ENCODE measurements at regions not wholly inside any gene's neighbourhood (a gene's known extent, or its start where the extent isn't known, plus 50 kb on each side); places are given as distances from the start of the nearest gene placed in this dataset.

GRCh38 chr12:114986178-114986714 is 302.3 kb upstream of the TBX3 start:
- DNase-seq: no peak
- in situ Hi-C loops (cut with MboI; ENCODE audit: low pct_ligation_motif_present in 1 of 4, low pct_unique_long_range_greater_than_20kb in 1 of 4, low sequenced_read_pairs in 3 of 4): no loop called here
- no peak for TF ChIP-seq POLR2A (IDR thresholded peaks at IDR 0.05)
- no peak for TF ChIP-seq POLR2AphosphoS5 (IDR thresholded peaks at IDR 0.05)
- no peak for TF ChIP-seq CTCF (IDR thresholded peaks at IDR 0.05)
- TF ChIP-seq EP300 (IDR thresholded peaks at IDR 0.05; ENCODE audit: low read depth): no peak

GRCh38 chr12:114984634-114985061 is 300.7 kb upstream of the TBX3 start:
- Histone ChIP-seq H3K27ac (no peak overlapping the region), H3K9me3 (no peaks in the 10 kb centered on the region), H3K4me1 (no peaks in the 10 kb centered on the region), H3K36me3 (no peaks in the 10 kb centered on the region), H3K27me3 (no peaks in the 10 kb centered on the region), H3K4me3 (no peak overlapping the region)
- intact Hi-C loops (cut with DNase I; ENCODE audit: low total_unique reads) (no loop called here), in situ Hi-C loops (cut with MboI; ENCODE audit: low pct_ligation_motif_present in 1 of 4, low pct_unique_long_range_greater_than_20kb in 1 of 4, low sequenced_read_pairs in 3 of 4) (no loop called here)
- no peak for DNase-seq
- no peak for TF ChIP-seq POLR2AphosphoS5 (IDR thresholded peaks at IDR 0.05)
- TF ChIP-seq EP300 (IDR thresholded peaks at IDR 0.05; ENCODE audit: low read depth): no peak
- WGBS, 2 donors (ENCODE audit: low coverage in 1 of 2): 63 to 75% methylated on average over 1 to 2 of the region's 2 CpGs

More at GRCh38 chr12:114986178-114986714, 302.3 kb upstream of the TBX3 start:
- intact Hi-C loops (cut with DNase I; ENCODE audit: low total_unique reads): no loop called here
- no peaks in the 10 kb centered on the region for H3K36me3 ChIP-seq
- H3K27ac ChIP-seq: no peak overlapping the region
- no peaks in the 10 kb centered on the region for H3K27me3 ChIP-seq
- no peak overlapping the region for H3K4me3 ChIP-seq
- H3K9me3 ChIP-seq: no peaks in the 10 kb centered on the region
- no peaks in the 10 kb centered on the region for H3K4me1 ChIP-seq

- DNase-seq: no peak
- no peak for TF ChIP-seq POLR2A (IDR thresholded peaks at IDR 0.05)
- no peak for TF ChIP-seq EP300 (IDR thresholded peaks at IDR 0.05; ENCODE audit: low read depth)
- TF ChIP-seq POLR2AphosphoS5 (IDR thresholded peaks at IDR 0.05): no peak
- no peak for TF ChIP-seq CTCF (IDR thresholded peaks at IDR 0.05)
- H3K27me3 ChIP-seq: no peaks in the 10 kb centered on the region
- no peaks in the 10 kb centered on the region for H3K36me3 ChIP-seq
- in situ Hi-C loops (cut with MboI; ENCODE audit: low pct_ligation_motif_present in 1 of 4, low pct_unique_long_range_greater_than_20kb in 1 of 4, low sequenced_read_pairs in 3 of 4): no loop called here
- no peaks in the 10 kb centered on the region for H3K4me1 ChIP-seq
- no peak overlapping the region for H3K4me3 ChIP-seq
- intact Hi-C loops (cut with DNase I; ENCODE audit: low total_unique reads): no loop called here
- 52% methylated on average over 2 of the region's 2 CpGs; no CpG with 5 or more reads in 1 of the 2 donors for WGBS, 2 donors (ENCODE audit: low coverage in 1 of 2)
- H3K27ac ChIP-seq: no peak overlapping the region
- no peaks in the 10 kb centered on the region for H3K9me3 ChIP-seq
Observed at GRCh38 chr12:114982760-114983159, 298.8 kb upstream of the TBX3 start.

- in situ Hi-C loops (cut with MboI; ENCODE audit: low pct_ligation_motif_present in 1 of 4, low pct_unique_long_range_greater_than_20kb in 1 of 4, low sequenced_read_pairs in 3 of 4) (no loop called here), intact Hi-C loops (cut with DNase I; ENCODE audit: low total_unique reads) (no loop called here)
- Histone ChIP-seq H3K36me3 (no peaks in the 10 kb centered on the region), H3K9me3 (no peaks in the 10 kb centered on the region), H3K27ac (no peak overlapping the region), H3K27me3 (no peaks in the 10 kb centered on the region), H3K4me3 (no peak overlapping the region), H3K4me1 (no peaks in the 10 kb centered on the region)
- no peak for DNase-seq
- TF ChIP-seq POLR2A (IDR thresholded peaks at IDR 0.05) (no peak), POLR2AphosphoS5 (IDR thresholded peaks at IDR 0.05) (no peak), CTCF (IDR thresholded peaks at IDR 0.05) (no peak)
- 78 to 84% methylated on average over 4 of the region's 4 CpGs for WGBS, 2 donors (ENCODE audit: low coverage in 1 of 2)
Observed at GRCh38 chr12:114981036-114981435, 297.1 kb upstream of the TBX3 start.

- H3K9me3 ChIP-seq: no peaks in the 10 kb centered on the region
- intact Hi-C loops (cut with DNase I; ENCODE audit: low total_unique reads): no loop called here
- H3K4me3 ChIP-seq: no peak overlapping the region
- TF ChIP-seq POLR2A (IDR thresholded peaks at IDR 0.05) (no peak), POLR2AphosphoS5 (IDR thresholded peaks at IDR 0.05) (no peak), EP300 (IDR thresholded peaks at IDR 0.05; ENCODE audit: low read depth) (no peak), CTCF (IDR thresholded peaks at IDR 0.05) (no peak)
- in situ Hi-C loops (cut with MboI; ENCODE audit: low pct_ligation_motif_present in 1 of 4, low pct_unique_long_range_greater_than_20kb in 1 of 4, low sequenced_read_pairs in 3 of 4): no loop called here
- no peak for DNase-seq
- no peaks in the 10 kb centered on the region for H3K36me3 ChIP-seq
- no peaks in the 10 kb centered on the region for H3K4me1 ChIP-seq
- no peaks in the 10 kb centered on the region for H3K27me3 ChIP-seq
- no peak overlapping the region for H3K27ac ChIP-seq
Observed at GRCh38 chr12:114976959-114977358, 293.0 kb upstream of the TBX3 start.
